HG02798 (cell line): ENCODE measurements at regions not wholly inside any gene's neighbourhood (a gene's known extent, or its start where the extent isn't known, plus 50 kb on each side); places are given as distances from the start of the nearest gene placed in this dataset.

Experiments
- ATAC-seq: cut with Tn5 transposase; IDR thresholded peaks from one replicate; pipeline ENCODE4 v1.9.1; 2021; ENCODE audit warnings: mild to moderate bottlenecking; ENCODE audit not compliant: unreplicated experiment, poor library complexity

DNA sequence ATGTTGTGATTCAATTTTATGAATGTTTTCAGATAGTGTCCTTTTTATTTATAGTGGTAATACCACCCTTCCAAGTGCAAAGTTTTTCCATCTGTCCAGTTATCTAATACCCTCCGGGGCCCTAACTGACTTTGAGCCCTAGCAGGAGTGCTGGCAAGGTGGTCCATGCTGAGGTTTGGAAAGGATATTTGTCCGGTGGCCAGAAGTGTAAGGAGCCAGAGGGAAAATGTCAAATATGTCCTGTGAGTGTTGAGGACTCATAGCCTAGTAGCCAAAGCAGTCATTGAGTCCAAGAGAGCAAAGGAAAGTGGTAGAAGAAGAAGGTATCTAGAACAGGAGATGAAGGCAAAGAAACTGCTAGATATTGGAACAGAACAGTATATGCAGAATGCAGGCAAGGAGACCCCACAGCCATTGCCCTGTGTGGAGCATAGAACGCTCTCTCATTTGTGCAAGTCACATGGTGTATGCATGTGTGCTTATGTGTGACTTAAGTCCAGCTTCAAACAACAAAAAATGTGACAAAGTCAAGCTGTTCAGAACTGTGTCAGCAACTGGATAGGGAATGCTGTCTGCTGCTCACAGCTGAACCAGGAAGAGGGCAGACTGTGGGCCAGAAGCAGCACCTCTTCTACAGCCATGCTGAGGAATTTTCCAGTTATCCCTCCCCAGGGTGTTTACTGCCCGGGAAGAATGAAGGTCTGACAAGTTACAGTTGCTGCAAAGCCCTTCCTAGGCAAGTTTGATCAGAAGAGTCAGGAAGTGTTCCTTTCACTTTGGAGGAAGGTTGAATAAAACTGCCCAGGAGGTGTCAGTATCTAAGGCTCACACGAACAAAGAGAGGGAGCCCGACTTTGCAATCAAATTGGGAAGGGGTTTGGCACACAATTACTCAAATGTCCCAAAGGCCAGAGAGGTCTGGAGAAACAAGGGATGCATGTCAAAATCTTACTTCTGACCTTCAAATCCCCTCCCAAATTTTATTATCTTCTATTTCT is 463.3 kb upstream of the DMAC1 start:
- ATAC-seq, result no peak

DNA sequence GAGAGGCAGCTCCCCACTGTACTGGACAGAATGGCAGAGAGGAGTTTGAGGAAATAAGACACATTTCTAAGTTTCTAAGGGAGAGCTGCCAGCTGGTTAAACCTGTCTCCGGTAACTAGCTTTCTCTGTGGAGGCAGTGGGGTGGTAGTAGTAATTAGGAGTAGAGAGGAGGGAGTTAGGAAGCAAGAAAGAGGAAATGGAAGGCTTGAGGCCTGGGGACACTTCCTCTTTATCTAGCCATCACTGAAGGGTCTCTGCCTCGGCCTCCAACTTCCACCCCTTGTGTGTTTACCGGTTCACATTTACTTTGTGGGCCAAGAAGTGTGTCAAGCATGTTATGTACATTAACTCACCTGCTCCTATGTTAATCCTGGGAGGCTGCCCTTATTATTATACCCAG is 462.2 kb upstream of the DMAC1 start:
- ATAC-seq, result no peak

DNA sequence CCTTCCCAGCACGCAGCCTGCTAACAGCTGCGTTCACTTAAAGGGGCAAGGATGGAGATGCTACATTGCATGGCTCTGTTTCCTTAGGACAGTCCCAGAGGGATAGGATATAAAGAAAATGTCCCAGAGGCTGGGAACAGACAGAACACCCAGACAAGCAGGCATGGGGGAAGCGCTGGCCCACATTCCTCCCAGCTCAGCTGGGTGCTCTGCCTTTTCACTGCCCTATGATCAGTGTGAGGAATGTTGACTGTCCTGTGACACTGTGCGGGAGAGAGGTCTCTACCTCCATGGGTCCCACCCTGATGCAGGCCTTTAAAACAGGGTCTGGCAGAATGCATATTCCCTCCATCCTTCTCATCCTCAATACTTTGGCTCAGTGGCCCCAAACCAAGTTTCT is 459.4 kb upstream of the DMAC1 start:
- no peak for ATAC-seq

DNA sequence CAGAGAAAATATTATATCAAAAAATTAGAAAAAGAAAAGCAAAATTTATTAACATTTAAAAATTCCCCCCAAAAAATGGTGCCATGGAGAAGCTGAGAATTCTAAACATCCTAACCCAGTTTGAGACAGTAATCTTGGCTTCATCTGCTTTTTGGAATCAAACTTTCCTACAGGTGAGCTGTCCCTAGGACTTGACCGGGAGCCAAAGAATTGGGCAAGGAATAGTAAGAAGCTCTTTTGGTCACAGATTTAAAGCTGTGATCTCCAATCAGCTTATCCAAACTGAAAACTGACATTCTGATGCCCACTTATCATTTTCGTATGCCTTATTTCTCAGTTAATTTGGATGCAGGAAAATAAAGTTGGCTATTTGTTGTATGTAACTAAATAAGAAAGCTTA is 457.3 kb upstream of the DMAC1 start:
- no peak for ATAC-seq

DNA sequence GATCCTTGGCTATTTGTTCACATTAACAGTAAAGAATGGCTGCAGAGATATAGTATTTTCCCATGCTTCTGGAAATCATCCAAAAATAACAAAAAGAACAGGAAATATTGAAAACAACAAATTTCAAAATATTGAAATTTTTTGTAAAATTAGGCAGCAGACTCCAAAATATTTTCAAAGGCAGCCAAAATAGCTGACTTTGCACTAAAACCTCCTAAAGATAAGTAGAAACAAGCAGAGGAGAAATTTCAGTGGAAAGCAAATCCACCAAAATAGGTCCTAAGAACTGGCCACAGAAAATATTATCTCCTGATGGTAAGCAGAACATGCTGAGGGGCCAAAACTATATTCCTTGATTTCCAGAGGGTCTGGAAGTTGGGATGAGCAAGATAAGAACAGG is 456.3 kb upstream of the DMAC1 start:
- ATAC-seq, result no peak

DNA sequence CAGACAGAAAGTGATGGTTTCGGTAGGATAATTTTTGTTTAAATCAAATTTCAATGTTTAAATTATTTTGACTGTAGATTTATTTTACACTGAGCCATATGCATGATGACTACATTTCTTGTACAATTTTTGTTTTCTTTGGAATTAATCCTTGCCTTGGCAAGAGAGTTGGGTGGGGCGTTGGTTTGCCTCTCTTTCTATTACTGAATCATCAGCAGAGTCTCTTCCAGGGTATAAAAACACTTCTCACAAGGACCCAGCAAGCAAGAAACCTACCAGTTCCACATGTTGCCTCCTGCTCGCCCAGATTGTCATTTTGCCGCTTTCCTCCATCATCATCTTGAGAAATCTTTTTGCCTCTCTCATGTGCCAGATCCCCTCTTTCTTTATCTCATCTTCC is 455.0 kb upstream of the DMAC1 start:
- ATAC-seq, result no peak

DNA sequence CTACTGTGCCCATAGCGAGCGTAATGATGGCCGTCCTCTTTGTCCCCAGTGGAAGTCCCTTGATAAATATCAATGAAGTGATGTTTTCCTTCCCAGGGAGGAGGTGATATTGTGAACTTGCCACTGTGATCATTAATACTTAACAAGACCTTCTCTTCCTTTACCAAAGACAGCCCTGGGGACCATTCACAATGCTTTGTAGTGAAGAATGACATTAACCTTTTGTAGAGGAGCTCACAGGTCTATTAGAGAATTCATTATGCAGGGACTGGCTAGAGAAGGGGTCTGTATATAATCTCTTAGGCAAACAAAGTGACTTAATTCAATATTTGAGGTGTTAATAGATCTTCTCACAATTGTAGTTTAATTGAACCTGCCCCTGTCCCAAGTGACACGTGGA is 452.9 kb upstream of the DMAC1 start:
- ATAC-seq, result no peak

DNA sequence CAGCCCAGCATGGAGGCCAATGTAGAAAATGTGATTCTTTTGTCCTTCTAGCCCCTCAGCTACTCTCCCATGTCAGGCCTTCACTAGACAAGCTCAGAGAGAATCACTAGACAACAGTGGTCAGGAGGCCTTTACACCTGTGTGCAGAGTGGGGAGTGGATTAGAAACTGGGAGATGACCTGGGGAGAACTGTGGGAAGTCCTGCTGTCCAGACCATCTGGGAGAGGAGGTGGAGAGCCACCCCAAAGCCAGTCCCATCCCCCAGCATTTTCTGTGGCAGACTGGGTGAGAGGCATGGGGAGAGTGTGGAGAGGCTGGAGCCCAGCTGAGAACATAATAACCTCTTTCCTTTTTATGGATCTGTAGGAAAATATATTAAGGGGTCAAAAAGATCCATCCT is 452.0 kb upstream of the DMAC1 start:
- ATAC-seq, result no peak

DNA sequence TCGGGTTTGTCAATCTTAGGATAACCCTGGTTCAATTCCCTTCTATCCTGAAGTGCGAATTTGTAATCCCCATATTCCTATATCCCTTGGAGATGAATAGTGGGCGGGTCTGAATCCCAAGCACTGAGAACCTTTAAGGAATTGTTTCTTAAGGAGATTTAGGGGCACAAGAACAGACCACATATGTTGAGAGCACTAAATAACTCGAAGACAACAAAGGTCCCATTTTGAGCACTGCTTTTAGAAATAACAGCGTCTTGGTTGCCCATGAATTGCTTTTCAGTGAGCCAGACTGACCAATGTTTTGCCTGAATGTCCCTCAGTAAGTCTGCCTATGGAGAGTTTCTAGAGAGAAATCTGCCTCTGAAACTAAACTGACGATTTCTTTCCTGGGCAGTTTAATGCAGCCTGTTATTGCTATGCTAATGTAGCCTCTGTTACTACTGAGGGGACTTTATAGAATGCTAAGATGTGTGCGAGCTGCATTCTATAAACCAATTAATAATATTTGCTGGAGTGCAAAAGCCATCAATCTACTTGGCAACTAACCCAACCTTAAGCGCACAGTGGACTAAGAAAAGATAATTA is 445.0 kb upstream of the DMAC1 start:
- ATAC-seq, result no peak

DNA sequence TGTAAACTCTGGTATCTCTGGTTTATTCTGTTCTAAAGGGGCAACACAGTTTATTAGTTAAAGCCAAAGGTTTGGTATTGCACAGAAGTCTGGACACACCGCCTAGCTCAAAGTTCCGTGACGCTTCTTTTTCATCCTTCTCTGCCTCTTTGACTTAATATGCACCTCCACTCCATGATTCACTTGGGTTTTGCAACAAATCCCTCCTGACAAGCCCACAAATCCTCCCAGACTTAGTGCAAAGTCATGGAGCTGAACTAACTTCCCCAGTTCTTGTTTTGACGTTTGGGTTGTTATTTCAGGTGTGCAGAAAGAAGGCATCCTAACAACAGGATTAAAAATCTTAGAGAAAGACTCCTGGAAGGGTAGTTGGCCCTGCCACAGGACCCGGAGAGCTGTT is 441.6 kb upstream of the DMAC1 start:
- no peak for ATAC-seq

DNA sequence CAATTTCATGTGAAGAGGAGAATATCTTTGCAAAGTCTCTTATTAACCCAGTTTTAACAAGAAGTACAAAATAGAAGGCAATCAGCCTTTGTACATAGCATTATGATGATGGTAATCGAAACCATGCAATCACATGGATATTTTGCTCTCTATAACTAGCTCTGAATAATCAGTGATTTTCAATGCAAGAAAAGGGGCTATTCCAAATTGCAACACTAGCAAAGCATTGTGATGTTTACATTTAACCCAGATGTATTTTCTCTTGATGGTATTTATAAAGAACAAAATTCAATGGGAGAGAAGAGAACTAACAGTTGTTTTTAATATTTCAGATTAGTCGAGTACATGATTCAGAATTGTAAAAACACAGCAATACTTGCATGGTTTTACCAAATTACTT is 437.5 kb upstream of the DMAC1 start:
- no peak for ATAC-seq

DNA sequence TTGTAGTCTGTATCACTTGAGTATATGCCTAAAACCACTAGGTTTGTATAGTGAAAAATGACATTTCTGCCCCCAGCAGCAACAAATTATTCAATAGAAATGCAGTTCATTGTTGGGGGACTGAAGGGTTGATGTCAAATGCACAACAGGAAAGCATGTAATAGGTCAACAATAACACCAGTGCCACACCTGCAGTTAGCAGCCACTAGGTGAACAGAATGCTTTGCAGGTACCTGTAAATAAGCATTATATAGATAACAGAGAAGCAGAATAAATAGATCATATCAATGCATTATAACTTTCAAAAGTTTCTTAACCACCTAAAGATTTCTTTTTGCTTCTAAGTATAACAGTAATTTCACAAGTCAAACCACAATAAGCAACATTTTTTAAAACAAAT is 435.9 kb upstream of the DMAC1 start:
- no peak for ATAC-seq

DNA sequence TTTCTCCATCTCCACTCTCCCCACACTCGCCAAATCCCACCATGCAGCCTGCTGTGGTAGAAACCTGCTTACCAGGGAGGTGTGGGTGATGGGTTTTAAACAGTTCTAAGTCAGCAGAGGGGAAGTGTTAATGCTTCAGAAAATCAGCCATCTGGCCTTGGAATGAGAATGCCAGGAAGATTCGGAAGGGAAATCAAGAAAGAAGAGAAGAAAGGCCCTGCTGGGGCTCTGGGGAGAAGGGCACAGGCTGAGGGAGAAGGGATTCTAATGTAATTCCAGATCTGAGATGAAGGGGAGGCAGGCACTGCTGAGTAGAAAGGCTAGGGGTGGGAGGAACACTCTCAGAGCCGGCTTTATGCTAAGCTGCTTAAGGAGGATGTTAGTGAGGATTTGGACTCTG is 434.7 kb upstream of the DMAC1 start:
- no peak for ATAC-seq

DNA sequence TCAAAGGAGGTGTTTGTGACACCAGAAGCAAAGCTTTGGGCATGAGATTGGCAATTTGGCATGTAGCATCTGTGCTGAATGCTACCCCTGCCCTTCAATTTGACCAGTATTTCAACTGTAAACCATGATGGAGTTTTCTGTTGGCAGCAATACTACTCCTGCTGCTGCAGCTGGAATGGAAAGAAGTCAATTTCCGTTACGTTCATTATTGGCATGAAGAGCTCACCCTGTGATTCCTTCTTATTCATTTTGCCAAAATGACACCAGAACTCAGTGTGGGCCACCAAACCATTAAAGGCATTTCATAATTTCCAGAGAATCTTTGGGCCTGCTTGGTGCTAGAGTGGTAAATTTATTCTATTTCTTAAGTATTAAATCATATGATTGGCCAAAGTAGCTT is 433.1 kb upstream of the DMAC1 start:
- no peak for ATAC-seq

DNA sequence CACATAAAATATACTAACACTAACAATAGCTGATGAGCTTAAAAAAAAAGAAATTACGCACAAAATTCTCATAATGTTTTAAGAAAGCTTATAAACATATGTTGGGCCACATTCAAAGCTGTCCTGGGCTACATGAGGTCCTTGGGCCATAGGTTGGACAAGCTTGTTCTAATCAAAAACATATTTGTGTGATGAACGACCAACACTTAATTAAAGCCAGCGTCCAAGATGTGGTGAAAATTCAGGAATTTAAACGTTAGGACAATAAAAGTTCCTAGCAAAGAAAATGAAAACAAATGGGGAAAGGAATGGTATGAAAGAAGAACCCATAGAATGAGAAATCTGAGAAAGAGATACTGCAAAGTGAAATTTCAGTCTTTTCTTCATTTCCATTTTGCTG is 429.6 kb upstream of the DMAC1 start:
- no peak for ATAC-seq

DNA sequence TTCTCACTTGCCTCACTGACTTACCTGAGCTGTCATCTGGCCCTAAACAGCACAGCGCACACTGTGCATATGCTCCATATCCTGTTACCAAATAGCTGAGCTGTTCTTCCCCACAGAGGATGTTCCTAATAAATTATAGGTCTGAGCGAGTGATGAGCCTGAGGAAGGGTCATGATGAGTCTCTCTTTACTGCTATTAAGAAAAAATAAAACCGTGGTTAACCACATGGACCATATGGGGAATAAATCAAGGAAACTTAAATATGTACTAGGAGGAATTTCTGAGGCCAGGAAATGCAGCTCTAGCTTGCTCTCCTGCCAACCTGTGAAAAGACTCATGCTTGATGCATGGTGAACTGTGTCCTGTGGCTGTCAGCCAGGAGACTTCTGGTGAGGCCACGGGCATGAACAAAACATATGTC is 424.8 kb upstream of the DMAC1 start:
- no peak for ATAC-seq

DNA sequence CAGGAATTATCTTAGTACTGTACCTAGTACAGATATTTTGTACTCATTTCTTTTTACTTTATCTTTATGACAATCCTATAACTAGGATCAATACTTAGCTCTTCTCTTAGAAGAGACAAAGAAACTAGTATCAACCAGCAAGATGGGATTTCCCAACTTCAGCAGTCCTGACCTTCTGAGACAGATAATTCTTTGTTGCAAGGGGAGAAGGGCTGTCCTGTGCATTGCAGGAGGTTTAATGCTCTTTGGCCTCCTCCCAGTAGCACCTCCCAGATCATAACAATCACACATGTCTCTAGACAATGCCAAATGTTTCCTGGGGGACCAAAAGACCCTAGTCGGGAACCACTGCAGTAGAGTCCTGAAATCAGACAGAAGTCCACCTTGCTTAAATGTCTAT is 424.3 kb upstream of the DMAC1 start:
- no peak for ATAC-seq

DNA sequence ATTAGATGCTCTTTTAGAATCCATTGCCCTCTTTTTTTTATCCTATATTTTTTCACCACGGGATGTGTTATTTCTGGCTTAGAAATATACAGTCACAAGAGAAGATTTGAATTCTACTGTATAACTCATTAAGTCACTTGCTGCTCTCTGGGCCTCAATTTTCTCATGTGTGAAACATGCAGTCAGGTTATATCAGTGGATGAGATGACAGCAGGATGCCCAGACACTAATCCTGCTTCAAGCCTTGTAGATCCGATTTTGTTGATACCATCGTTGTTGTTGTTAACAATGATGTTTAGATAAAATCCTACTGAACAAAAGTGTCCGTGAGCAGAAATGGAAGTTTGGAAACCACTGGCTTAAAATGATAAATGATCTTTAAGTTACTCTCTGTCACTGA is 421.9 kb upstream of the DMAC1 start:
- ATAC-seq, result no peak

DNA sequence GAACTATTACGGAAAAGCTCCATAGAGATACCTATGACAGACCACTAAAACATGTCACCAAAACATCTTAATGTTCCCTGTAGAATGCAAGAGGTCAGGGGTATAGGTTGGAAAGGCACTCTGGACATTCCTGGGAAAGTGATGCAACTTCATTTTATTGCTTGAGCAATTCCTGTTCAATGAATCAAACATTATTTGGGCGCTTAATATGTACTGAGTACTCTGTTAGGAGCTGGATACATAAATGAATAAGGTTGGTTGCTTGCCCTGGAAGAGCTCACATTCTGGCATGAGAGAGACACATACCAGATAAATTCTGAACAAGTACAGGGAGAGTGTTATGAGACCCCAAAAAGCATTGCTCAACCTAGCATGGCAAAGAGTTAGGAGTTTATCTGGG is 408.9 kb upstream of the DMAC1 start:
- ATAC-seq, result no peak

DNA sequence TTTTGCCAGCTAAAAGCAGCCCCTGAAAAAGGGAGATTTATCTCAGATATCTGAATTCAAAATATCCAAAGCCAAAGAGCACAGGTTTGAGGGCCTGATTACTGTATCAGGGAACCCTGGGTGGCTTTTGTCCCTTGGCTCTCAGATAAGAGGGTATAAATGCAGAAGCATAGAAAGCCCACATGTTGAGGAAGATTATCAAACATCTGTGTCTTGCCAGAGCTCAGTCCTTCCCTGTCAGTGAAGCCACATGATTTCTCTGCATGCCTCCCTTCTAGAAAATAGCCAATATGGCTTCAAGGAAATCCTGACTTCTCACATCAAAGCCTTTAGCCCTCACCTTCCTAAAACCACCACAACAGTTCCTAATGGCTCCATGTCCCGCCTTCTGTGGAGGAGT is 408.0 kb upstream of the DMAC1 start:
- no peak for ATAC-seq

DNA sequence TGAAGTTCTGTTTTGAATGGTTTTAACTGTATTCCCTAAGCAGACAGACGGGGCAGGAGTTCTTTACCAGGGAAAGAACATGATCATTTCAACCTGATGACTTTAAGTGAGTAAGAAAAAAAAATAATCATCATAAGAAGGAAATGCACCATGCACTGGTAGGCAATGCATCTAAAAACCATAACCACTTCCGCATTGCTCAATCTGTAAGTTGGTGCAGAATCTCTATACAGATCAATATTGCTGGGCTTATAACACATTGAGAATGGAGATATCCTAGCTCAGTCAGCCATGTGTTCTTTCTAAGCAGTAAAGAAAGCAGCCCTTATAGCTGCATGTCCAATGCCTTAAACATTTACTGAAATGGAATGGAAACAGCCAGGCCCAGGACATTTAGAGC is 407.1 kb upstream of the DMAC1 start:
- ATAC-seq, result no peak

DNA sequence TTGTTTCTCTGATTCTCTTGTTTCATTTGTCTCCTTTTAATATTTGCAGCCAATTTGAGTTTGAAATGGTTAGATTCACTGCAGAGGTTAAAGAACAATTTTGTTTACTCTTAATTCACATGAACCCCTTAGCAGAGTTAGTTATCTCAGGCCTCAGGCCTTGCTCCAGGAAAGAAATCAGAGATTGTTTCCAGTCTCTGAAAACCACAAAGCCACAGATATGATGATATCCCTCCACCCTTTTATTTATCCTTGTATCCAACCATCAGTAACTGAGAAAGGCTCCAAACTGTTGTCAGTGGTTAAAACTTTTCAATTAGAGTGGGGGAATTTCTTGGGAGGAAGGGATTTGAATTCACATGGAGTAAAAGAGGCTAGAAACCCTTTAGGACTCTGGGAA is 406.0 kb upstream of the DMAC1 start:
- ATAC-seq, result no peak
